ENCODE measurements at regions not wholly inside any gene's neighbourhood (a gene's known extent, or its start where the extent isn't known, plus 50 kb on each side); places are given as distances from the start of the nearest gene placed in this dataset.

- TF ChIP-seq, protein P1, sequence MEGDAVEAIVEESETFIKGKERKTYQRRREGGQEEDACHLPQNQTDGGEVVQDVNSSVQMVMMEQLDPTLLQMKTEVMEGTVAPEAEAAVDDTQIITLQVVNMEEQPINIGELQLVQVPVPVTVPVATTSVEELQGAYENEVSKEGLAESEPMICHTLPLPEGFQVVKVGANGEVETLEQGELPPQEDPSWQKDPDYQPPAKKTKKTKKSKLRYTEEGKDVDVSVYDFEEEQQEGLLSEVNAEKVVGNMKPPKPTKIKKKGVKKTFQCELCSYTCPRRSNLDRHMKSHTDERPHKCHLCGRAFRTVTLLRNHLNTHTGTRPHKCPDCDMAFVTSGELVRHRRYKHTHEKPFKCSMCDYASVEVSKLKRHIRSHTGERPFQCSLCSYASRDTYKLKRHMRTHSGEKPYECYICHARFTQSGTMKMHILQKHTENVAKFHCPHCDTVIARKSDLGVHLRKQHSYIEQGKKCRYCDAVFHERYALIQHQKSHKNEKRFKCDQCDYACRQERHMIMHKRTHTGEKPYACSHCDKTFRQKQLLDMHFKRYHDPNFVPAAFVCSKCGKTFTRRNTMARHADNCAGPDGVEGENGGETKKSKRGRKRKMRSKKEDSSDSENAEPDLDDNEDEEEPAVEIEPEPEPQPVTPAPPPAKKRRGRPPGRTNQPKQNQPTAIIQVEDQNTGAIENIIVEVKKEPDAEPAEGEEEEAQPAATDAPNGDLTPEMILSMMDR (IDR thresholded peaks at IDR 0.05): no peak
- no peak for TF ChIP-seq POLR2A (IDR thresholded peaks at IDR 0.05)
These were observed 88.0 kb upstream of the EFEMP1 start for GRCh38 chr2:56011624-56012023.

Data from Peyer's patch (tissue), 4 donors.